Hepatocyte (in vitro differentiated cells): ENCODE measurements at regions not wholly inside any gene's neighbourhood (a gene's known extent, or its start where the extent isn't known, plus 50 kb on each side); places are given as distances from the start of the nearest gene placed in this dataset.

ENCODE experiments used
- CTCF ChIP-seq: fragments of 200-600 bp; sonication (generic); IDR thresholded peaks from 2 replicates; pipeline ENCODE4 v1.5.1; 2016; ENCODE audit warnings: antibody characterized with exemption, mild to moderate bottlenecking; ENCODE audit not compliant: poor library complexity
- EZH2 ChIP-seq: fragments of 200-600 bp; sonication (generic); IDR thresholded peaks from 2 replicates; pipeline ENCODE4 v1.6.1; 2016; ENCODE audit warnings: antibody characterized with exemption, mild to moderate bottlenecking, borderline replicate concordance

- no peak for TF ChIP-seq CTCF
- no peak for TF ChIP-seq EZH2
Measured at GRCh38 chr20:17787816-17788215, 88.0 kb downstream of the BANF2 start.
